ENCODE measurements at regions not wholly inside any gene's neighbourhood (a gene's known extent, or its start where the extent isn't known, plus 50 kb on each side); places are given as distances from the start of the nearest gene placed in this dataset.
A peak's percentile ranks its signal among the peaks of the same experiment; 100 is the strongest.
"Not testable (repeated sequence)": the region's sequence is repeated elsewhere in the genome, so short reads cannot be mapped to it uniquely, and the experiment has no call there.

GRCh38 chr2:111546578-111546977 lies 337.4 kb downstream of the ANAPC1 start:
- DNase-seq = not testable (repeated sequence)

GRCh38 chr2:111549174-111549573 lies 334.8 kb downstream of the ANAPC1 start:
- DNase-seq = not testable (repeated sequence)

- not testable (repeated sequence) for DNase-seq
Observed at GRCh38 chr2:111551428-111551827, 332.6 kb downstream of the ANAPC1 start.

GRCh38 chr2:111552625-111553024 lies 331.4 kb downstream of the ANAPC1 start:
- not testable (repeated sequence) for DNase-seq

- DNase-seq = not testable (repeated sequence)
Observed at GRCh38 chr2:111559301-111559700, 324.7 kb downstream of the ANAPC1 start.

GRCh38 chr2:111559814-111560213 lies 324.2 kb downstream of the ANAPC1 start:
- not testable (repeated sequence) for DNase-seq

GRCh38 chr2:111566068-111566467 lies 317.9 kb downstream of the ANAPC1 start:
- DNase-seq = not testable (repeated sequence)

- not testable (repeated sequence) for DNase-seq
Observed at GRCh38 chr2:111567233-111567632, 316.8 kb downstream of the ANAPC1 start.

GRCh38 chr2:111569356-111570199 lies 314.4 kb downstream of the ANAPC1 start:
- not testable (repeated sequence) for DNase-seq

- DNase-seq = not testable (repeated sequence)
Observed at GRCh38 chr2:111570300-111571114, 313.5 kb downstream of the ANAPC1 start.

- DNase-seq = not testable (repeated sequence)
Observed at GRCh38 chr2:111574803-111575202, 309.2 kb downstream of the ANAPC1 start.

GRCh38 chr2:111577154-111577885 lies 306.7 kb downstream of the ANAPC1 start:
- DNase-seq = not testable (repeated sequence)

- DNase-seq = not testable (repeated sequence)
Observed at GRCh38 chr2:111579500-111580134, 304.4 kb downstream of the ANAPC1 start.

- DNase-seq = not testable (repeated sequence)
Observed at GRCh38 chr2:111580616-111581015, 303.4 kb downstream of the ANAPC1 start.

GRCh38 chr2:111582090-111582489 lies 301.9 kb downstream of the ANAPC1 start:
- DNase-seq = not testable (repeated sequence)

- DNase-seq = not testable (repeated sequence)
Observed at GRCh38 chr2:111583480-111583879, 300.5 kb downstream of the ANAPC1 start.

GRCh38 chr2:111584540-111584939 lies 299.5 kb downstream of the ANAPC1 start:
- DNase-seq = not testable (repeated sequence)

GRCh38 chr2:111584950-111585349 lies 299.0 kb downstream of the ANAPC1 start:
- DNase-seq = peak in 1 of 2 experiments; percentile 3

GRCh38 chr2:111586014-111586413 lies 298.0 kb downstream of the ANAPC1 start:
- DNase-seq = not testable (repeated sequence)

GRCh38 chr2:111595072-111595471 lies 288.9 kb downstream of the ANAPC1 start:
- DNase-seq = not testable (repeated sequence)

- not testable (repeated sequence) for DNase-seq
Observed at GRCh38 chr2:111596808-111597705, 286.9 kb downstream of the ANAPC1 start.

Measured in NCI-H446 (cell line).